Skeletal muscle cell (primary cell): ENCODE measurements at regions not wholly inside any gene's neighbourhood (a gene's known extent, or its start where the extent isn't known, plus 50 kb on each side); places are given as distances from the start of the nearest gene placed in this dataset.

Experiments
- DNase-seq: peaks from one replicate; pipeline ENCODE4 v3.0.0-alpha.2; 2010; ENCODE audit warnings: low read depth
- H3K4me3 ChIP-seq: 2 replicates; pipeline ENCODE4 v1.5.1; 2011; ENCODE audit warnings: low read depth, mild to moderate bottlenecking, control low read depth, low read length, moderate library complexity

- H3K4me3 ChIP-seq, result no peak overlapping the region
- no peak for DNase-seq
Measured at GRCh38 chr2:206887745-206888144, 51.6 kb upstream of the CPO start.
